SU-DHL-6 (cell line): ENCODE measurements at regions not wholly inside any gene's neighbourhood (a gene's known extent, or its start where the extent isn't known, plus 50 kb on each side); places are given as distances from the start of the nearest gene placed in this dataset.

Source experiments
- H2AFZ ChIP-seq: fragments of 200-600 bp; sonication (generic); 2 replicates; pipeline ENCODE4 v1.6.1; 2014; ENCODE audit warnings: low read depth, mild to moderate bottlenecking, moderate library complexity, mixed read lengths, antibody characterized with exemption, low read length; ENCODE audit not compliant: severe bottlenecking
- H3F3A ChIP-seq: fragments of 200-600 bp; shearing (Covaris generic); 2 replicates; pipeline ENCODE4 v1.6.0; 2016; ENCODE audit warnings: antibody characterized with exemption, mild to moderate bottlenecking; ENCODE audit not compliant: insufficient read depth
- H3K27ac ChIP-seq: fragments of 200-600 bp; sonication (generic); 2 replicates; pipeline ENCODE4 v1.5.1; 2016; ENCODE audit warnings: low read depth, mild to moderate bottlenecking, low read length, moderate library complexity, mixed read lengths
- H3K27me3 ChIP-seq: fragments of 200-600 bp; sonication (generic), shearing (Covaris generic); 2 replicates; pipeline ENCODE4 v1.6.0; 2014; ENCODE audit warnings: mild to moderate bottlenecking, low read length
- H3K36me3 ChIP-seq: fragments of 200-600 bp; sonication (generic); 2 replicates; pipeline ENCODE4 v1.6.1; 2014; ENCODE audit warnings: mild to moderate bottlenecking, low read length, mixed read lengths
- H3K4me2 ChIP-seq: fragments of 300-600, 200-600 bp; shearing (Covaris generic), sonication (generic); 2 replicates; pipeline ENCODE4 v1.6.0; 2014; ENCODE audit warnings: low read length, low read depth, mild to moderate bottlenecking; ENCODE audit not compliant: poor library complexity, severe bottlenecking
- H3K4me3 ChIP-seq: fragments of 200-600 bp; sonication (generic); 2 replicates; pipeline ENCODE4 v1.5.1; 2014; ENCODE audit warnings: antibody characterized with exemption, low read length, mild to moderate bottlenecking, mixed read lengths; ENCODE audit not compliant: insufficient read depth, poor library complexity, severe bottlenecking
- H3K79me2 ChIP-seq: fragments of 200-600 bp; sonication (generic); 2 replicates; pipeline ENCODE4 v1.6.1; 2014; ENCODE audit warnings: mild to moderate bottlenecking, low read length, moderate library complexity; ENCODE audit not compliant: insufficient read depth
- H3K9ac ChIP-seq: fragments of 200-600 bp; sonication (generic); 2 replicates; pipeline ENCODE4 v1.7.0; 2014; ENCODE audit warnings: mild to moderate bottlenecking, low read length
- H3K9me2 ChIP-seq: fragments of 200-600 bp; sonication (generic); replicated peaks from 2 replicates; pipeline ENCODE4 v1.6.1; 2014; ENCODE audit warnings: low read length; ENCODE audit not compliant: insufficient read depth
- H3K9me3 ChIP-seq: fragments of 200-600 bp; sonication (generic); 2 replicates; pipeline ENCODE4 v1.6.1; 2014; ENCODE audit warnings: low read length, mixed read lengths; ENCODE audit not compliant: insufficient read depth
- H4K20me1 ChIP-seq: fragments of 200-600 bp; sonication (generic); 2 replicates; pipeline ENCODE4 v1.6.1; 2014; ENCODE audit warnings: low read depth, mild to moderate bottlenecking, antibody characterized with exemption, low read length, moderate library complexity, mixed read lengths
- EZH2phosphoT487 ChIP-seq: fragments of 200-600 bp; sonication (generic), shearing (Covaris generic); conservative IDR thresholded peaks from 2 replicates; pipeline ENCODE4 v1.6.1; 2018; ENCODE audit warnings: mild to moderate bottlenecking, antibody characterized with exemption, low read length, moderate library complexity, mixed read lengths
- TF ChIP-seq, protein P1 (sequence below): fragments of 200-600 bp; sonication (generic); IDR thresholded peaks from one replicate; pipeline ENCODE4 v1.5.1; 2017; ENCODE audit warnings: antibody characterized with exemption, mild to moderate bottlenecking, low read length, moderate library complexity; ENCODE audit not compliant: insufficient read depth, poor library complexity, severe bottlenecking

DNA sequence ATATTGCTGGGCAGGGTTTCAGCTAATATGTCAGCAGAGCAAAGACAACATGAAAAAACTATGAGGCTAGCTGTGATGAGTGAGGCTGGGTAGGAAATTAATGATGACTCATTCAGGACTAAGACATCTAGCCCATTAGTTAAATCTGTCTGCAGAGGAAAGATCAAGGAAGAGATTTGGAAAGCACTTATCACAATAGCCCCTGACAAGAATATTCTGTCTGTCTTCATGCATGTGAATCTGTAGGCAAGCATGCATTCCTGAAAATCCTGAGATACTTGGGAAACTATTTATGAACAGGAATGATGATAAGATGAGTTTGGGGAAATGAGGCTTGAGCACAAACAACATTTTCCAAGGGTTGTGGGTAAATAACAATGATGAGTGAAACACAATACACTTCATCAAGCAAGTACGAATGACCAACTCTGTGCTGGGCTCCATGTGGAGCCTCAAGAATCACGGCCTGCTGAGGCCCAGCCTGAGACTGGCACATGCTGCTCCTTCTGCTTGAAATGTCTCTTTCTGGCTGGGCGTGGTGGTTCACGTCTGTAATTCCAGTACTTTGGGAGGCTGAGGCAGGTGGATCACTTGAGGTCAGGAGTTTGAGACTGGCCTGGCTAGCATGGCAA, 96.5 kb upstream of the ASIC2 start:
- H3K9me3 ChIP-seq, result no peaks in the 10 kb centered on the region
- no peaks in the 10 kb centered on the region for H3K27me3 ChIP-seq
- H2AFZ ChIP-seq, result no peak overlapping the region
- H3K4me2 ChIP-seq, result no peak overlapping the region
- H3K9ac ChIP-seq, result no peak overlapping the region
- TF ChIP-seq EZH2phosphoT487, result no peak
- H4K20me1 ChIP-seq, result no peaks in the 10 kb centered on the region
- no peak overlapping the region for H3K4me3 ChIP-seq
- no peaks in the 10 kb centered on the region for H3F3A ChIP-seq
- no peaks in the 10 kb centered on the region for H3K9me2 ChIP-seq
- no peaks in the 10 kb centered on the region for H3K79me2 ChIP-seq
- H3K27ac ChIP-seq, result no peak overlapping the region
- H3K36me3 ChIP-seq, result no peaks in the 10 kb centered on the region

DNA sequence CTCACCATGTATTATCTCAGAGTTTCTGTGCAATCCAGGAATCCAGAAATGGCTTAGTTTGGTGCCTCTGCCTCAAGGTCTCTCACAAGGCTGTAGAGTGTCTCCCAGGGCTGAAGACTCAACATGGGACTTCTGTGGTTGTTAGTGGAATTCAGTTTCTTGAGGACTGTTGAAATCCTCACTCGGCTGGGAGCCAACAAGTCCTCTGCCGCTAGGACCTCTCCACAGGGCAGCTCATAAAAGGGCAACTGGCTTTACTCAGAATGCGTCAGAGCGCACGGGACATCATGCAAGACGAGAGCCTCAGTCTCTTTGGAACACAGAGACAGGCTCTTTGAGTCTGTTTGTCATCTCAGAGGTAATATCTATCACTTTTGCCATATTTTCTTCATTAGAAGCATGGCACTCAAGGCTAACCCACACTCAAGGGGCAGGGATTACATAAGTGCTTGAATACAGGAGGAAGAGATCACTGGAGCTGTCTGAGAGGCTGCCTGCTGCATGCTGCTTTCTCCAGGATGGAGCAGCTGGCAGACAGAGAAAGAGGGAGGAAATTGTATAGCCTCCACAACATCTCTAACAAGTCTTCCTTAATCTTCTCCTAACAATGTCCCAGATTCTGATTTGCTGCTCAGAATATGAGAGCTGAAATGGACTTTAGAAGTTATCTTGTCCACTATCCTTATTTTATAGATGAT, 97.5 kb upstream of the ASIC2 start:
- H3K9ac ChIP-seq, result no peak overlapping the region
- no peak overlapping the region for H2AFZ ChIP-seq
- no peaks in the 10 kb centered on the region for H3K36me3 ChIP-seq
- H4K20me1 ChIP-seq, result no peaks in the 10 kb centered on the region
- H3K79me2 ChIP-seq, result no peaks in the 10 kb centered on the region
- H3K4me3 ChIP-seq, result no peak overlapping the region
- H3K9me2 ChIP-seq, result no peaks in the 10 kb centered on the region
- TF ChIP-seq, protein P1, sequence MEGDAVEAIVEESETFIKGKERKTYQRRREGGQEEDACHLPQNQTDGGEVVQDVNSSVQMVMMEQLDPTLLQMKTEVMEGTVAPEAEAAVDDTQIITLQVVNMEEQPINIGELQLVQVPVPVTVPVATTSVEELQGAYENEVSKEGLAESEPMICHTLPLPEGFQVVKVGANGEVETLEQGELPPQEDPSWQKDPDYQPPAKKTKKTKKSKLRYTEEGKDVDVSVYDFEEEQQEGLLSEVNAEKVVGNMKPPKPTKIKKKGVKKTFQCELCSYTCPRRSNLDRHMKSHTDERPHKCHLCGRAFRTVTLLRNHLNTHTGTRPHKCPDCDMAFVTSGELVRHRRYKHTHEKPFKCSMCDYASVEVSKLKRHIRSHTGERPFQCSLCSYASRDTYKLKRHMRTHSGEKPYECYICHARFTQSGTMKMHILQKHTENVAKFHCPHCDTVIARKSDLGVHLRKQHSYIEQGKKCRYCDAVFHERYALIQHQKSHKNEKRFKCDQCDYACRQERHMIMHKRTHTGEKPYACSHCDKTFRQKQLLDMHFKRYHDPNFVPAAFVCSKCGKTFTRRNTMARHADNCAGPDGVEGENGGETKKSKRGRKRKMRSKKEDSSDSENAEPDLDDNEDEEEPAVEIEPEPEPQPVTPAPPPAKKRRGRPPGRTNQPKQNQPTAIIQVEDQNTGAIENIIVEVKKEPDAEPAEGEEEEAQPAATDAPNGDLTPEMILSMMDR, result no peak
- TF ChIP-seq EZH2phosphoT487, result no peak
- no peak overlapping the region for H3K27ac ChIP-seq
- H3K9me3 ChIP-seq, result no peaks in the 10 kb centered on the region
- H3K4me2 ChIP-seq, result no peak overlapping the region
- no peaks in the 10 kb centered on the region for H3F3A ChIP-seq
- no peaks in the 10 kb centered on the region for H3K27me3 ChIP-seq

DNA sequence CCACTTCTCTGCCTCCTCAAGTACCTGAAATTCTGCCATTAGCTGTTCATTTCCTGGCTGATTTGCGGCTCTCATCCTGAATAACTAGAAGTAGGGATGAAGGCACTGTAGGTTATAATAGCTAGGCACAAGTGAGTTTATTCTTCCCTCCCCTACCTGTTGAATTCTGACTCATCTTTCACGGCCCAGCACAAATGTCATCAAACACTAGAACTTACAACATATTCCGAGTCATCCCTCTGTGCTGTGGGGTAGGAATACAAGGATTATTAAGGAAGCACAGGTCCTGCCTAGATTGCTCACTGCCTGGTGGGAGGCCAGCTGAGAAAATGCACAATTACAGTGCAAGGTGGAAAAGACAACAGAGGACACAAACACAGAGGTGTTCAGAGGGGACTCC, 103.7 kb upstream of the ASIC2 start:
- no peak for TF ChIP-seq EZH2phosphoT487
- TF ChIP-seq, protein P1, result no peak
- Histone ChIP-seq H2AFZ (no peak overlapping the region), H3K9me2 (no peaks in the 10 kb centered on the region), H3K9ac (no peak overlapping the region), H3K36me3 (no peaks in the 10 kb centered on the region), H4K20me1 (no peaks in the 10 kb centered on the region), H3K9me3 (no peaks in the 10 kb centered on the region), H3K27me3 (no peaks in the 10 kb centered on the region), H3F3A (no peaks in the 10 kb centered on the region), H3K4me3 (no peak overlapping the region), H3K4me2 (no peak overlapping the region), H3K79me2 (no peaks in the 10 kb centered on the region), H3K27ac (no peak overlapping the region)

DNA sequence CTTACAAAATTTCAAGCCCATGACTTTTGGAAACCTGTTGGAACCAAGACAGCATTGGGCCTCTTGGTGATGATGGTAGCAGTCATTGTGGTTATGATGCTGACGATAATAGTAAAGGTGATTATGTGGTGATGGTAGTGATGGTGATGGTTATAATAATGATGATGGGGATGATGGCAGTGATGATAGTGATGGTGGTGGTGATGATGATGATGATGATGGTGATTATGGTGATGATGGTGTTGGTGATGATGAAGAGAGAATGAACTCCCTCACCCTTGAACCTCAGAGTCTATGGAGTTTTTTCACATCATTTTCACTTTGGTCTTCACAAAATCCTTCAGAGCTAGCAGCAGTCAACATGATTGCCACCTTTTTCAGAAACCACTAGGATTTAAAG, 105.3 kb upstream of the ASIC2 start:
- Histone ChIP-seq H3F3A (no peaks in the 10 kb centered on the region), H3K79me2 (no peaks in the 10 kb centered on the region), H3K4me2 (no peak overlapping the region), H3K9ac (no peak overlapping the region), H3K27me3 (no peaks in the 10 kb centered on the region), H4K20me1 (no peaks in the 10 kb centered on the region), H3K9me2 (no peaks in the 10 kb centered on the region), H3K36me3 (no peaks in the 10 kb centered on the region), H3K4me3 (no peak overlapping the region), H2AFZ (no peak overlapping the region), H3K9me3 (no peaks in the 10 kb centered on the region), H3K27ac (no peak overlapping the region)
- TF ChIP-seq, protein P1, result no peak
- no peak for TF ChIP-seq EZH2phosphoT487
